Spleen (tissue), 3 donors: ENCODE measurements at regions not wholly inside any gene's neighbourhood (a gene's known extent, or its start where the extent isn't known, plus 50 kb on each side); places are given as distances from the start of the nearest gene placed in this dataset.

Experiments
- POLR2A ChIP-seq, 3 donors: fragments of 450-650 bp; IDR thresholded peaks; one replicate each; pipeline ENCODE4 v1.5.1; 2017; ENCODE audit warnings: antibody characterized with exemption in 3 of 3, mild to moderate bottlenecking in 1 of 3
- POLR2AphosphoS5 ChIP-seq, 3 donors: sonication (generic); formaldehyde crosslinking; IDR thresholded peaks; one replicate each; pipeline ENCODE4 v1.5.1; 2017; ENCODE audit warnings: antibody characterized with exemption in 3 of 3

- TF ChIP-seq POLR2AphosphoS5 (IDR thresholded peaks at IDR 0.05) (no peak), POLR2A (IDR thresholded peaks at IDR 0.05) (no peak)
Observed at GRCh38 chr2:81073412-81073811, 768.9 kb upstream of the LRRTM1 start.
